NB4 (cell line): ENCODE measurements at regions not wholly inside any gene's neighbourhood (a gene's known extent, or its start where the extent isn't known, plus 50 kb on each side); places are given as distances from the start of the nearest gene placed in this dataset.

ENCODE experiments used
- CTCF ChIP-seq: IDR thresholded peaks from one replicate; pipeline ENCODE4 v1.5.1; 2012; ENCODE audit warnings: low read depth, low read length
- MAX ChIP-seq: IDR thresholded peaks from 2 replicates; pipeline ENCODE4 v1.6.1; 2011; ENCODE audit warnings: low read depth, low read length
- MYC ChIP-seq: IDR thresholded peaks from 2 replicates; pipeline ENCODE4 v1.6.1; 2011; ENCODE audit warnings: low read depth, low read length

DNA sequence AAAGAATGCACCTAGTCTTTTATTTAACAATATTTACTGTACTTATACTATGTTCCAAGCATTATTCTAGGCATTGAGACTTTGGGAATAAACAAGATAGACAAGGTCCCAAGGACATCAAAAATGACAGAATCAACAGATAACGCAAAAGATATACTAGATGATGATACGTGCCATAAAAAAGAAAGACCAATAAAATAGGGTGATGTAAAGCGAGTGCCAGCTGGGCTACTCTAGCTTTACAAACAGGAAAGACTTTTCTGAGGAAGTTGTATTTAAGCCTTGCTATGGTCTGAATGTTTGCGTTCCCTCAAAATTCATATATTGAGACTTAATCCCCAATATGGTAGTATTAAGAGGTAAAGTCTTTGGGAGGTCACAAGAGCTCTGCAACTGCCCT, 310.2 kb upstream of the RGMB start:
- TF ChIP-seq MAX (no peak), CTCF (no peak), MYC (no peak)
